Activated T-helper 1 cell treated with Interleukin-2 at 50 U/mL for 16 hours (primary cell): ENCODE measurements at regions not wholly inside any gene's neighbourhood (a gene's known extent, or its start where the extent isn't known, plus 50 kb on each side); places are given as distances from the start of the nearest gene placed in this dataset.
A peak's percentile ranks its signal among the peaks of the same experiment; 100 is the strongest.

ENCODE experiments used
- DNase-seq: peaks from one replicate; pipeline ENCODE4 v3.0.0-alpha.2; 2020; ENCODE audit warnings: low read depth

DNA sequence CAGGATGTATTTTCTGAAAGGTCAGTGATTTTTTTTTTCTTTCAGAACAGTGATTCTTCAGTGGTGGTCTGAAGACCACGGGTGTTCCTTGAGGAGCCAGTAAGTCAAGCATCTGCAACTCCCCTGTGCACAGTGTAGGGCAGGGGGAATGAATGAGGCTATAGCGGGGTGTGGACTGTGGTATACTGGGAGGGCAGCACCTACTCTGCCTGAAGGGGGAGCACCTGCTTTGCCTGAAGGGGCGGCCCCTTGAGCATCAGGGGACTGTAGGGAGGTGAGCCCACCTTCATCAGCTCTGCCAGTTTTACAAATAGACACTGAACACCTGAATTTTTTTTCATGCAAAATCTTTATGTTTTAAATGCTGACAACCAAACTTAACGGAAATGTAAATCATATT, 77.5 kb upstream of the RIPOR2 start:
- no peak for DNase-seq

DNA sequence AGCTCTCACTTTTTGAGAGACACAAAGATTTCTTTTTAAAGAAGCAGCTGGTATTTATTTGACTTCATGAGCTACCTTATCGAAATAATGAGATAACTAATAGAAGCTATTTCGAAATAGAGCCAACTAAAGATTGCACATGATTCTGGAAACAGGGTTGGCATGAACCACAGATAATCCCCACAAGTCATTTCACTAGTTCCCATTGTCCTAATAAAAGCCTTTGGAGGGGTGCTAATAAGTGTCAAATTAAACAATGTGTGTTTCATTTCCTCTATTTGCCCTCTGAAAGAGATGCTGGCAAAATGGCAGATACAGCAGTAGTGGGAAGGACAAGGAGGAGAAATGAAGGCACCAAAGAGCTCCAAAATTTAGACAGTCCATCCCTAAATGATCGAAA, 78.6 kb upstream of the RIPOR2 start:
- DNase-seq: no peak

DNA sequence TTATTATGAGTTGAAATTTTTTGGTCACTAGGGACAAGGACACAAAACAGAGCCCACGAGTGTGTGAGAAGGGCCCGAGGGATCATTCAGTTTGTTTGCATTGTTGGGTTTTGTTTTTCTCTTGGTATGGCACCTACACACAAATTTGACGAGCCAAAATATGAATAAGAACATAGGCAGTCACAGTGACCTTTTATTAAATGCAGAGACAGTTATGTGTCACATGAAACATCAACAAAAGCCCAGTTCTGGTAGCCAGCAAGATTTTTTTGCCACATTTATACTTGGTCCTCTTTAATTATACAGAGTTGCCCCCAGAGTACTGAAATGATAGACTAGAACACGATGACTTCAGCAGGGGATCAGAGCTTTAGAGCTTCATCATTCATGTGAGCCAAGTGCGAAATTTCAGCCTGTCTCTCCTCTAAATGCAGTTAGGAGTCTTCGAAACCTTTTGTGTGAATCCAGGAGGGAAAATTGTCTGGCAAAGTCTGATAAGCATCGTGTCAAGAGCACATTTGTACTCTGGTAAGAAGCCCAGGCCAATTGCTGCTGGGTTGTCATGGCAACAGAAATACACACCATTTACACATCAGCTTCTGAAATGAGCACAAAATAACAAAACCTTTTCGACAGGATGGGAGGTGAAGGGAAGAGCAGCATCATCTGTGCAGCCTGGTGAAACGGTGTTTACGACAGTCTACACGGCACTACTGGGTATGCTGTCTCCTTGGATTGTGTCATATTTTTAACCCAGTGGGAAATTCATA, 79.2 kb upstream of the RIPOR2 start:
- no peak for DNase-seq

DNA sequence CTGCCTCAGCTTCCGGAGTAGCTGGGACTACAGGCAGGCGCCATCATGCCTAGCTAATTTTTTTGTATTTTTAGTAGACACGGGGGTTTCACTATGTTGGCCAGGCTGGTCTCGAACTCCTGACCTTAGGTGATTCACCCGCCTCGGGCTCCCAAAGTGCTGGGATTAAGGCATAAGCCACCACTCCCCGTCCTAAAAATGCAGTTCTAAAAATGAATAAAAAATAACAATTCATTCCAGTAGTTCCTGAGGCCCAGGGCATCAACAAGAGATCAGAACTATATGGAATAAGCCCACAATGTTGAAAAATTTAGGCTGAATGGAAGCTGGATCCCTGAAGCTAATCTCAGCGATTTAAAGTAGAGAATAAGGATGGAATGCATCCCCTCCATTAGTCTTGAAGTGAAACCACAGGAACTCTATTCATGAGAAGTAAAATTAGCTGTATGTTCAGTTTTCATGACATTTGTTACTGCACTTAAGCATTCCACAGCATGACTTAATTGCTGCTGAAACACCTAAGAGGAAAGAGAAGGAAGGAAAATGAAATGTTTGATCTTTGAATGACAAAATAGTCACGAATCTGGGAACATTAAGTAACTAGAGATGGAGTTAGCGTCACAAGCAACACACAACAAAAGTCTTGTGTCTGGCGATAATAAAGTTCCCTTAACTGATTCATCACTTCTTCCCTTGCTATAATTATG, 80.4 kb upstream of the RIPOR2 start:
- no peak for DNase-seq

DNA sequence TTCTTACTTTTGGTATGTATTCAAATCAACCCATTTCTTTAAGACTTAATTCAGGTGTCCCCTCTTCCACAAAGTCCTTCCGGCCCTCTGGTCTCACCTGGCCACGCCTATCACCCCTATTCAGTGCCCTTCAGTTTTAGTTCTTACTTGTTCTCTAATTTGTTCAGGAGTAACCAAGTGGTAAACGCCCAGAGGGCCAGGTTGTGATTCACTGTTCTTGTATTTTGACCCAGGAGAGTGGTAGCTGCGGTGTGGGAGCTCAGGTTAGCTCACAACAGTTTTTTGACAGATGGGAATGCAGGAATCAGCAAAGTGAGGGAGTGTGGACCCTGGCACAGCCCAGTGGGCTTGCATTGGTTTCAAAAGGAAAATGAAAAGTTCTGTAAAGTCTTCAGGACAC, 81.7 kb upstream of the RIPOR2 start:
- no peak for DNase-seq

DNA sequence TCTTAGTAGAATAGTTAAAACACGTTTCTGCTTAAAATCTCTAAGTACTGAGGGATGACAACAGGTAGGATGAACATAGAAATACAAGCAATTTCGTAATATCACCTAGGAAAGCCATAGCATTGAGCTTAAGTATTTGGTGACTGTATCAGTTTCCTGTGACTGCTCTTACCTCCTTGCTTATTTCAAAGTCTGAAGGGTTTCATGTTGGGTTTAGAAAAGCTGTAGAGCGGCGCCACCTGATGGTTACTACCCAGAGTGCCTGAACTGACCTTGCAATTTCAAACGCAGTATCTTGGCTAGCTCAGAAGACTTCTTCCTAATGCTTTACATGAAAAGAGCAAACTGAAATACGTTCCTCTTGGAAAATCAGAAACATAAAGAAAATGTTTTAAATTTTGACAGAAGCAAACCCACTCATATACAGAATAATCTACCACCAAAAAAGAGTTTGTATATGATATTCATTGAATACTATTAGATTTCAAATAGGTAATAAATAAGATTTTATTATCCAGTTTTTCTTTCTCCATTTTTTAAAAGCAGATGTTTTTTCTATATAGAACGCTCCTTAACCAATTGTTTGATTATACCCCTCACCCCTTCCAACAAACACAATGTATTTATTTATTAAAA, 82.3 kb upstream of the RIPOR2 start:
- DNase-seq: peak; percentile 68

DNA sequence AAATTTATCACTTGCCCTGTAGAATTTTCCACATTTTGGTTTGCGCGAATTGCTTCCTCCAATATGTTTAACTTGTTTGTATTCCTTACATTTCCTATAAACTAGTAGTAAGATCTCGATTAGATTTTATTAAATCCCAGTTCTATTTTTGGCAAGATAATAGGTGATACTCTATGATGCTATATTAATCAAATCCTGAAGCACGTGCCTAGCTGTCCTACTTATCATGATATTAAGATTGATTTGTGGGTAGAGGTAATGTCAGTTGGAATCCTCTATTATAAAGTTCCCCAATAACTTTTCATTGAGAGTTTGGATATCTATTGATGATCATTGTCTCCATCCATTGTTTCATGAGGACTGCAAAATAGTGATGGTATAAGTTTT, 82.8 kb upstream of the RIPOR2 start:
- DNase-seq: no peak

DNA sequence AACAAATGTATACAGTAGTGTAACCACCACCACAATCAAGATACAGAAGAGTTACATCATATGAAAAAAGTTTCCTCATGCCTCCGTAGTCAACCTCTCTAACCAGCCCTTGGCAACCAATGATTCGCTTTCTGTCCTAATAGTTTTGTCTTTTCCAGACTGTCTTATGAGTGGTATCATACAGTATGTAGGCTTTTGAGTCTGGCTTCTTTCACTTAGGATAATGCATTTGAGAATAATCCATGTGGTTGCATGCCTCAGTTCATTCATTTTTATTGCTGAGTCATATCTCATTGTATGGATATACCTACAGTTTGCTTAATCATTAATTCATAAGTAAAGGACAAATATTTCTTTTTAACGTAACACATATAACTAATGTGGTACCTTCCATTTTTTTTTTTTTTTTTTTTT, 86.4 kb upstream of the RIPOR2 start:
- DNase-seq: no peak

DNA sequence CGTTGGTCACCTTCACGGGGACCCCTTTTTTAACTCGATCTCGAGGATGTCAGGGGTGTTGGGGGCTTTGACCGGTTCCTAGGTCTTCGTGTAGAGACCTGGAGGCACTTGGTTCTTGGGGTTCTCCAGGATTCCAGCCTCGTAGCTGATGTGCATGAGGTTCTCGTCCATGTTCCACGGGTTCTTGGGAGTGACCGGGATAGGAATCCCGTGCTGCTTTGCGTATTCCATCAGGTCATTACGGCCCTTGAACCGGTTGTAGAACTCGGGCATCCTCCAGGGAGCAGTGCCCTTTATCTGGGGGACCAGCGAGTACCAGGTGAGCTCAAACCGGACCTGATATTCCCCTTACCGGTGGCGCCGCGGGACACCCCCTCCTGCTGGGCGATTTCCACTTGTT, 88.0 kb upstream of the RIPOR2 start:
- no peak for DNase-seq

DNA sequence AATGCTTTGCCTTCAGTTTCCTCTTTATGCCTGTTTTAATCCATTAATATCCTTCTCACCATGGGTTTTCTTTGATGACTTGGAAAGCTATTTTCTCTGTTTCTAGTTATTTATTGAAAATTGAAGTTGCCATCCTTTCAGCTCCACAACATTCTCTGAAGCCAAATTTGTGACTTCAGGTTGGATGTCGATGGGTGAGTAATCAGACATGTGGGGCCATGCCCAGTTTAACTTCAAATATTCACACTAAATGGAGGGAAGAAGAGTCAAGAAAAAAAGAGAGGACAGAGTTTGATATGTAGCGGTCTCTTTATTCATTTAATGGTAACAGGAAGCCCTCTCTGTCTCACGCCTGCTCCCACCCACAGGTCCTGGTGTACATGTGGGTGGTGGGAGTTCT, 89.1 kb upstream of the RIPOR2 start:
- no peak for DNase-seq

DNA sequence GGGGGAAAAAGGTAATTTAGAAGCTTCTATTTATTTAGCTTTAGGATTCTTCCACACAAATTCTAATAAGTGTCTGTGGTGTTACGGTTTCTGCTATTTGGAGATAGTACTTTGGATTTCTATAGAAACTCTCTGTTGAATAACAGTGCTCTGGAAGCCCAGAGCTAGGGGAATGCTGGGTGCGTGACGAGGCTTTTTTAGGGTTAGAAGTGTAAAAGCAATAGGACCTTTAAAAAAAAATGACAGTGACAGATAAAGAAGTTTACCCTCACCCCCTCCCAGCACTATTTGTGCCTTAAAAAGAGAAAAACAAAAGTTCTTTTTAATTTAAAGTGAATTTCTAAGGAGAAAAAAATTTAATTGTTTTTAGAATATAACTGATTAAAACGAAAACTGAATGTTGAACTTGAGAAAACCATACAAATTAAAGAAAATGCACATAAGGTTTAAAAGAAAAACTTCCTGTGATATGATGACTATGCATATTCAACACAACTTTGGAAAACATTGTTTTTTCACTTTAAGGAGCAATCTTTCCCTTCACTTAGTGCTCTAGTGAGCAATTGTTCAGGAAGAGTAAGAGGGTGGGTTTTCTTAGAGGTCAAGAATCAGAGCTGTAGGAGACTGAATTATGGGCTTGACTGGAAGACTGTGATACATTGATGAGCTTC, 89.6 kb upstream of the RIPOR2 start:
- DNase-seq: no peak

DNA sequence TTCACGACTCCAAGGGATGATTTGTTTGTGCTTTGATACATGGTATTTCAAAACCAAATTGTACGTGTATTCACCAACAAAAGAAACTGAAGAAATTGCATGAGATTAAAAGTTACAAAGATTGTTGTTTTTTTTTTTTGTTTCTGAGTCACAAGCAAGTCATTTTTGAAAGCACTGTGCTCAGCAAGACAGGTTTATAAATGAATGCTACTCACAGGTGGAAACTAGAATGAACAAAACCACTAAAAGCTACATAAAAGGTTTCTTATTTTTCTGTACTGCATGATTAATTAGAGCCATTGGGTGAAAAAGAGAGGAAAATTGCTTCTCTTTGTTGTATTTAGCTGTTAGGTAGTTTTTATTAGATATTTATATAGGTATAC, 90.2 kb upstream of the RIPOR2 start:
- DNase-seq: no peak

DNA sequence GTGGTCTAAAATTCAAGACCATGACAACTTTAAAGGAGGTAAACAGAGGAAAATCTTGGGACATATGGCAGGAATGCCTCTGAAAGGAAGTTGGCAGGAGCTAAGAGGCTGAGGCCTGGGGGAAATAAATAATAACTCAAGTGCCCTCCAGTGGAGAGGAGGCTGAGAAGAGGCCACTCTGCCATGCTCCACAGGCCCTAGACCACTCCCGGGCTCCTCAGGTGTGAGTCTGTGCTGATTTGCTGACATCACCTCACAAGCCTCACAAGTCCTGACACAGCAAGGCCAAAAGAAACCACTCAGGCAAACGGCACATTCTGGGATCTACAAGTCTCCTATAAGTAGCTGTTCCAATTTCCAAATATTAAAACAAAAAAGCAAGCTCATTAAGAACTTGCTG, 91.0 kb upstream of the RIPOR2 start:
- no peak for DNase-seq

DNA sequence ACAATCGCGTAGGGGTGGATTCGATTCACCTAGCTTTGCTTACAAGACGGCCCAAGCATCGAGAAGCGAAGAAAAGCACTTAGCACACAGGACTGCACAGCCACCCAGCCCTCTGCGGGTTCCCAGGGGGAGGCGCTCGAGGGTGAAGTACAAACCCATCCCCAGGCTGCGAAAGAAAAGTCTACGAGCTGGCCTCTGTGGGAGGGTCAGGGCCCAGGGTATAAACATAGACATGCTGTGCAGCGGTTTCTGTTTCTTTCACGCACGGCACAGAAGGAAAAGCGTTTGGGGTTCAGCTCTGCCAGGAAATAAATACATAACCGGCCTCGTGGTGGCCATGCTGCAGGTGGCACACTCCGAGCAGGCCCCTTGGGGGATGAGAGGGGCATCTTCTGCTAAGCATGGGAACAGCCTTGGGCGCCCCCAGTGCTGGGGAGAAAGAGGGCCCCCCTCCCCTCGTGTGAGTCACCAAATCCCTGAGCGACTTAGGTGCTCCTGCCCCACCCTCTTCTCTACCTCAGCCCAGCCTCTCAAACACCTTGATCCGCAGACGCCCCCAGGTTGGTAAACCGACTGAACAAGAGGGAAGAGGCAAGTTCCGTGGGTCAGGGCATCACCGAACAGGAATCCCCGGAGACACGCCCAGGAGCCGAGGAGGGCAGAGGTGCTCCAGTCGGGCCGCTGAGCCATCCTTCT, 91.6 kb upstream of the RIPOR2 start:
- peak; percentile 75 for DNase-seq

DNA sequence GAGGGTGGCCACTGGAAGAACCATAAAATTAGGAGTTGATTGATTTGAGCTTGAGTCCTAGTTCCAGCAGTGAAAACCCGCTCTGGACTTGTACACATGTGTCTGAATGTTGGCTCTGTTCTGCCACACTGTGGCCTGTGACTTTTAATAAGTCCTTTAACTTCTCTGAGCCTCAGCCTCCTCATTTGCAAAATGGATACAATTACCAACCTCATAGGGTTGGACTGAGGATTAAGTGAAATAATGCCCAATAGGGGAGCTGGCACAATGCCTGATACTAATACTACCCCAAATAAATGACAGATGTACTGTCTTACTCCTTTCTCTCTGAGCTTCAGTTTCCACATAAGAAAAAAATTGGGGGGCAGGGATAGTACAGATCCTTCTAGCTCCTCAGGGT, 92.6 kb upstream of the RIPOR2 start:
- no peak for DNase-seq

DNA sequence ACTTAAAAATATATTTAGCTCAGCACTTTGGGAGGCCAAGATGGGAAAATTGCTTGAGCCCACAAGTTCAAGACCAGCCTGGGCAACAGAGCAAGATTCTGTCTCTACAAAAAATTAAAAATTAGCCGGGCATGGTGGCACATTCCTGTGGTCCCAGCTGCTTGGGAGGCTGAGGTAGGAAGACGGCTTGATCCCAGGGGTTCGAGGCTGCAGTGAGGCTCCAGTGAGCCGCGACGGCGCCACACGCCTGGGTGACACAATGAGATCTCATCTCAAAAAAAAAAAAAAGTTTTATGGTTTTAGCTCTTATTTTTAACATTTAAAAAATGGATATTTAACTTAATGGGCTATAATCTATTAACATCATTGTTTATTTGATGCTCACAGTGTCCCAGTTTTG, 97.2 kb upstream of the RIPOR2 start:
- DNase-seq: no peak

DNA sequence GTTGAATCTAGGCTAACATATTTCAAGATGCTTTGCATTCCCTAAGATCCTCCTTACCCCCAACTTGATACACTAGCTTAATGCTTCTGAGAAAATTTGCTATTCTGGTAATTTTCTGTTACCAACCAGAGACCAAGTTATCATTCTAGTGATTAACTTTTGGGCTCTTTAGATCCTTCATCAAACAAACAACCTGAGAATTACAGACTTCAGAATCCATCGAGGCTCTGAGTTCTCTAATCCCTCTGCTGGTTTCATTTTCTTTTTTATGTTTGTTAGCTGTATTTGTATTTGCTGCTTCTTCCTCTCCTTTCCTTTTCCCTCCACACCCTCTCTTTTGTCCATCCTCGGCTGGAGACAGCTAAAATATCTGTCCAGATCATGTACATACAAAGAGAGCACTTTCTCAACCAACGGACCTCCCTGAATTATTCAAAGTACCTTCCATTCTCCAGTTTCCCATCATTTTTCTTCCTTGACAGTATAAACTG, 98.7 kb upstream of the RIPOR2 start:
- DNase-seq: no peak

DNA sequence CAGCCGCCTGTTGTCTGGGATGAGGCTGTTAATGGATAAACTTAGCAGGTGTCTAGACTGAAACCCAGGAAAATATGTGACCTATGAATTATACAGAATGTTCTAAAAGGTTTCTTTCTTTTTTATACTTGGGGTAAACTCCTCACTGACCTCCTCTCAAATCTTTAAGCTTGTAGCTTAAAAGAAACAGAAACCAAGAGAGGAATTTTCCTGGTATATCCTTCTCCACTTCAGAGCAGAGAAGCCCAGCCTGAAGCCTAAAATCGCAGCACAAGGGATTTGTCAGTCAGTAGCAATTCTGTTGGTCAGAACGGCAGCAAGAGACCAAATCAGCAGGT, 99.4 kb upstream of the RIPOR2 start:
- DNase-seq: no peak

DNA sequence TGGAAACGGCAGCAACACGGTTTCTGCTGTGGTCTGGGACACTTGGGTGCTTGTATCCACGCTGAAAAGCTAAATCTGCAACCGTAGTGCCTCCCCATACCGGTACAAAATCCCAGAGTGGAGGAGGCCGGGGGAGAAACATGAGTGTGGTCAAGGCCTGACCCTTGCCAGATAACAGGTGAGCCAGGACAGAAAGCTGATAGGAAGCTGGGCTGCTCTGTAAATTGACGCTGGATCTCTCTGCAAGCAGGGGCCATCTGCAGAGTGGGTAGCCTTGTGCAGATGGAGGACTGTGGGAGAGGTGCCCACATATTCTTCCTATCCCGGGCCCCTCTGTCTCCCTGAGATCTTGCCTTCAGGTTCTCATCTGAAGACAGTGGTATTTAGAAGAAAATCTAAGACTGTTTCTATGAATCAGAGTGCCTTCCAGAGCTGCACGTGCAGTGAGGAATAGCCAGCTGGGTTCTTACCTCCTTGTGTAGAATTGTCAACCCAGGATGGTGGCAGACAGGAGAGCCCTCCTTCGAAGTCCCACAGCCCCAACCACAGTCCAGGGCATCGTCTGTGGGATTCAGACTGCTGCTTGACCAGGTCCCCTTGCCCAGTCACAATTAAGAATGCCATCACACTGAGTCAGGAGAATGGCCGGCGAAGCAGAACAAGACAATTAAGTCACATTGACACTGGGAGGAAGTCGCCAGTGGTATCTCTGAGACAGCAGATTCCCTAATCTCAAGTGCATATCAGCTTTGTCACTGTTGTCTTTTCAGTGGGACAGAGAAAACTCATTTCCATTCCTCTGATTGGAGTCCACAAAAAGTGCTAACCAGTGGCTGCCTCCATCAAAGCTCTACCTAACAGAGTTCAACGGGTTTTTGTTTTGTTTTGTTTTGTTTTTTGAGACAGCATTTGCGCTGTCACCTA, 100.0 kb upstream of the RIPOR2 start:
- DNase-seq: no peak

DNA sequence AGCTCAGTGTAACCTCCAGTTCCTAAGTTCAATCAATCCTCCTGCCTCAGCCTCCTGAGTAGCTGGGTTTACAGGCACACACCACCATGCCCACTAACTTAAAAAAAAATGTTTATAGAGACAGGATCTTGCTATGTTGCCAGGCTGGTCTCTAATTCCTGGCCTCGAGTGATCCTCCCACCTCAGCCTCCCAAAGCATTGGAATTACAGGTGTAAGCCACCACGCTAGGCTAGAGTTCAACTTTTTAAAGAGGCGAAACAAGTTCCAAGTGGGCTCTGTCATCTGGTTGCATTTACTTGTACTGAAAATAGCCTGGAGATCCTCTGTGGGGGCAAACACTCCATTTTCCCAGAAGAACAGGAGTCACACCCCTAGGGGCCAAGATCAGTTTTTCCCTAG, 100.7 kb upstream of the RIPOR2 start:
- DNase-seq: no peak

DNA sequence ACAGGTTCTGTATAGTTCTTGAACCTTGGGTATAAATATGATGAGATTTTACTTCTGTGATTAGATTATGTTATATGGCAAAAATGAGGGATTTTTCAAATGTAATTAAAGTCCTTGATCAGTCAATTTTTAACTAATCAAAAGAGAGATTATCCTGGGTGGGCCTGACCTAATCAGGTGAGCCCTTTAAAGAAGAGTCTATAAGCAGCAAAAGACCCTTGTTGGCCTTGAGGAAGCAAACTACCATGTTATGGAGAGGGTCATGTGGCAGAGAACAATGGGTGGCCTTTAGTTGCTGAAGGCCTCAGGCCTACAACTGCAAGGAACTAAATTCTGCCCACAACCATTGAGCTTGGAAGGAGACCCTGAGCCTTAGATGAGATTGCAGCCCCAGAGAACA, 102.5 kb upstream of the RIPOR2 start:
- no peak for DNase-seq
